HFFc6 (cell line): ENCODE measurements at regions not wholly inside any gene's neighbourhood (a gene's known extent, or its start where the extent isn't known, plus 50 kb on each side); places are given as distances from the start of the nearest gene placed in this dataset.

Source experiments
- DNase-seq: peaks from one replicate; pipeline ENCODE4 v3.0.0-alpha.2; 2018
- H3K27ac Mint-ChIP-seq: 2 replicates; pipeline ENCODE4 v1.8.0; 2020; ENCODE audit warnings: mild to moderate bottlenecking, mixed read lengths
- H3K27me3 Mint-ChIP-seq: 2 replicates; pipeline ENCODE4 v1.8.0; 2021; ENCODE audit warnings: mild to moderate bottlenecking, moderate library complexity, mixed read lengths; ENCODE audit not compliant: insufficient read depth
- H3K36me3 Mint-ChIP-seq: 2 replicates; pipeline ENCODE4 v1.8.0; 2021; ENCODE audit warnings: low read depth, mixed read lengths
- H3K4me1 Mint-ChIP-seq: 2 replicates; pipeline ENCODE4 v1.8.0; 2020; ENCODE audit warnings: low read depth, mixed read lengths
- H3K4me3 Mint-ChIP-seq: 2 replicates; pipeline ENCODE4 v1.8.0; 2020; ENCODE audit warnings: mild to moderate bottlenecking, moderate library complexity, mixed read lengths
- H3K9me3 Mint-ChIP-seq: 2 replicates; pipeline ENCODE4 v1.8.0; 2020; ENCODE audit warnings: mild to moderate bottlenecking, mixed read lengths
- CTCF ChIP-seq: fragments of 200-600 bp; sonication (generic); IDR thresholded peaks from 2 replicates; pipeline ENCODE4 v1.5.0; 2021; ENCODE audit warnings: antibody characterized with exemption, mild to moderate bottlenecking

- Mint-ChIP-seq H3K4me1 (no peaks in the 10 kb centered on the region), H3K27ac (no peak overlapping the region), H3K4me3 (no peak overlapping the region), H3K27me3 (no peaks in the 10 kb centered on the region; the same call in none of the 2 replicates), H3K36me3 (no peaks in the 10 kb centered on the region), H3K9me3 (no peaks in the 10 kb centered on the region)
- no peak for DNase-seq
- TF ChIP-seq CTCF = no peak
These were observed 61.6 kb upstream of the PPM1J start for GRCh38 chr1:112776688-112777087.

- no peak overlapping the region for H3K4me3 Mint-ChIP-seq
- H3K9me3 Mint-ChIP-seq = no peaks in the 10 kb centered on the region
- no peaks in the 10 kb centered on the region for H3K36me3 Mint-ChIP-seq
- H3K27ac Mint-ChIP-seq = no peak overlapping the region
- H3K27me3 Mint-ChIP-seq = peaks cover 7% of the 10 kb centered on the region
- no peak for DNase-seq
- H3K4me1 Mint-ChIP-seq = peaks cover 15% of the 10 kb centered on the region
- no peak for TF ChIP-seq CTCF
These were observed 57.6 kb upstream of the PPM1J start for GRCh38 chr1:112772781-112773180.

- Mint-ChIP-seq H3K36me3 (no peaks in the 10 kb centered on the region), H3K9me3 (peaks cover 6% of the 10 kb centered on the region; the same call in 1 of the 2 replicates), H3K27me3 (peaks cover 7% of the 10 kb centered on the region), H3K4me1 (peaks cover 15% of the 10 kb centered on the region), H3K27ac (no peak overlapping the region), H3K4me3 (no peak overlapping the region)
- no peak for DNase-seq
- TF ChIP-seq CTCF = no peak
These were observed 55.6 kb upstream of the PPM1J start for GRCh38 chr1:112770724-112771123.

GRCh38 chr1:112769611-112770010 lies 54.5 kb upstream of the PPM1J start:
- Mint-ChIP-seq H3K27ac (no peak overlapping the region), H3K9me3 (peaks cover 6% of the 10 kb centered on the region; the same call in 1 of the 2 replicates), H3K27me3 (peaks cover 7% of the 10 kb centered on the region), H3K4me3 (no peak overlapping the region), H3K36me3 (no peaks in the 10 kb centered on the region), H3K4me1 (peaks cover 15% of the 10 kb centered on the region)
- no peak for TF ChIP-seq CTCF
- DNase-seq = no peak

- no peak overlapping the region for H3K4me3 Mint-ChIP-seq
- H3K9me3 Mint-ChIP-seq = peaks cover 6% of the 10 kb centered on the region; the same call in 1 of the 2 replicates
- peaks cover 7% of the 10 kb centered on the region for H3K27me3 Mint-ChIP-seq
- peaks cover 23% of the 10 kb centered on the region for H3K4me1 Mint-ChIP-seq
- no peak for TF ChIP-seq CTCF
- no peaks in the 10 kb centered on the region for H3K36me3 Mint-ChIP-seq
- no peak for DNase-seq
- H3K27ac Mint-ChIP-seq = no peak overlapping the region
These were observed 52.5 kb upstream of the PPM1J start for GRCh38 chr1:112767646-112768045.
